GM12878 (cell line): ENCODE measurements at regions not wholly inside any gene's neighbourhood (a gene's known extent, or its start where the extent isn't known, plus 50 kb on each side); places are given as distances from the start of the nearest gene placed in this dataset.
A peak's percentile ranks its signal among the peaks of the same experiment; 100 is the strongest.

Source experiments
- ATAC-seq: fragments of 200-7000 bp; cut with Tn5 transposase; 3 replicates; pipeline ENCODE4 v1.9.1; 2020; ENCODE audit warnings: mild to moderate bottlenecking, moderate library complexity
- BruUV-seq: library from RNA; stranded (reverse); fragments of 400-500 nt; replicated peaks from 2 replicates; lab custom pipeline; 2021; lab: Mats Ljungman, UMichigan
- CTCF ChIA-PET: fragments of 300-600 bp; sonication (Branson Sonifier 250); formaldehyde crosslinking; extraction: SDS; loops from one replicate; lab custom pipeline; 2021; ENCODE audit warnings: inconsistent platforms; lab: Yijun Ruan, JAX
- POLR2A ChIA-PET: fragments of 350-600 bp; formaldehyde crosslinking; extraction: SDS; loops from one replicate; lab custom pipeline; 2021; ENCODE audit warnings: inconsistent platforms; lab: Charles Lee
- RAD21 ChIA-PET: fragments of 300-600 bp; sonication (Branson Sonifier 250); formaldehyde crosslinking; loops from one replicate; lab custom pipeline; 2023; ENCODE audit warnings: antibody characterized with exemption; ENCODE audit not compliant: unreplicated experiment; lab: Charles Lee
- SMC1A ChIA-PET: fragments of 300-600 bp; sonication (Branson Sonifier 250); formaldehyde crosslinking; loops from one replicate; lab custom pipeline; 2023; ENCODE audit not compliant: unreplicated experiment, uncharacterized antibody; lab: Charles Lee
- DNase-seq: peaks from one replicate; pipeline ENCODE4 v3.0.0-alpha.2; 2011; ENCODE audit warnings: low read depth, low spot score
- FAIRE-seq: peaks from 3 replicates; lab custom pipeline; 2011; peaks lifted over from hg19 to GRCh38; lab: Jason Lieb, UNC
- H2AFZ ChIP-seq: 2 replicates; pipeline ENCODE4 v1.6.0; 2011; ENCODE audit warnings: low read depth, low read length, control low read depth; ENCODE audit not compliant: control insufficient read depth
- H3K27ac ChIP-seq: 2 replicates; pipeline ENCODE4 v1.5.1; 2011; ENCODE audit warnings: control low read depth; ENCODE audit not compliant: control insufficient read depth, insufficient read depth
- H3K27me3 ChIP-seq, 2 experiments: replicated peaks in 1 of 2; 2 replicates each; pipeline versions ENCODE4 v1.6.0 to v1.6.1; 2011; ENCODE audit warnings: low read length in 1 of 2; ENCODE audit not compliant: control insufficient read depth in 2 of 2, insufficient read depth in 2 of 2
- H3K36me3 ChIP-seq, 2 experiments: 2 replicates each; pipeline ENCODE4 v1.5.1; 2011; ENCODE audit warnings: low read length in 1 of 2; ENCODE audit not compliant: control insufficient read depth in 2 of 2, insufficient read depth in 2 of 2
- H3K4me1 ChIP-seq: 2 replicates; pipeline ENCODE4 v1.6.1; 2011; ENCODE audit warnings: mild to moderate bottlenecking, low read length, moderate library complexity, mixed read lengths; ENCODE audit not compliant: control insufficient read depth, insufficient read depth
- H3K4me2 ChIP-seq: 2 replicates; pipeline ENCODE4 v1.6.0; 2011; ENCODE audit warnings: control low read depth; ENCODE audit not compliant: control insufficient read depth, insufficient read depth
- H3K4me3 ChIP-seq: fragments of 200-600 bp; sonication (generic); 2 replicates; pipeline ENCODE4 v1.5.1; 2016
- H3K79me2 ChIP-seq: 2 replicates; pipeline ENCODE4 v1.6.0; 2011; ENCODE audit warnings: low read length; ENCODE audit not compliant: control insufficient read depth, insufficient read depth
- H3K9ac ChIP-seq: 2 replicates; pipeline ENCODE4 v1.8.0; 2011; ENCODE audit warnings: low read length, control low read depth, mixed read lengths; ENCODE audit not compliant: control insufficient read depth, insufficient read depth
- H3K9me3 ChIP-seq: replicated peaks from 3 replicates; pipeline ENCODE4 v1.5.1; 2011; ENCODE audit warnings: mild to moderate bottlenecking, low read length; ENCODE audit not compliant: control insufficient read depth, insufficient read depth
- H4K20me1 ChIP-seq: 2 replicates; pipeline ENCODE4 v1.6.0; 2011; ENCODE audit not compliant: control insufficient read depth, insufficient read depth
- ATF2 ChIP-seq: IDR thresholded peaks from 2 replicates; pipeline ENCODE4 v1.6.1; 2012; ENCODE audit warnings: low read length, inconsistent platforms
- CREM ChIP-seq: IDR thresholded peaks from 2 replicates; pipeline ENCODE4 v1.6.1; 2014; ENCODE audit warnings: antibody characterized with exemption, low read depth
- DPF2 ChIP-seq: fragments of 450-650 bp; IDR thresholded peaks from 2 replicates; pipeline ENCODE4 v1.6.1; 2017; ENCODE audit warnings: mild to moderate bottlenecking
- IKZF2 ChIP-seq, 2 experiments: fragments of 450-650 bp; IDR thresholded peaks; 2 replicates each; pipeline ENCODE4 v1.6.1; 2017; ENCODE audit warnings: mild to moderate bottlenecking in 2 of 2, moderate library complexity in 2 of 2
- KAT2A ChIP-seq: conservative IDR thresholded peaks from 2 replicates; pipeline ENCODE4 v1.6.1; 2011; ENCODE audit warnings: low read depth, low read length; ENCODE audit not compliant: control insufficient read depth
- NR2F1 ChIP-seq: fragments of 450-650 bp; conservative IDR thresholded peaks from 2 replicates; pipeline ENCODE4 v1.6.1; 2017; ENCODE audit warnings: mild to moderate bottlenecking
- POLR2A ChIP-seq: IDR thresholded peaks from 2 replicates; pipeline ENCODE4 v1.6.1; 2011; ENCODE audit warnings: low read depth, mild to moderate bottlenecking, low read length
- RELA ChIP-seq: fragments of 450-650 bp; IDR thresholded peaks from 2 replicates; pipeline ENCODE4 v1.8.0; 2014; ENCODE audit warnings: borderline replicate concordance; ENCODE audit not compliant: partially characterized antibody
- RELB ChIP-seq: fragments of 450-650 bp; IDR thresholded peaks from 2 replicates; pipeline ENCODE4 v1.6.1; 2017; ENCODE audit warnings: low read depth, mild to moderate bottlenecking, moderate library complexity
- SIN3A ChIP-seq: IDR thresholded peaks from 2 replicates; pipeline ENCODE4 v1.6.1; 2012; ENCODE audit warnings: low read depth, low read length, improper control_type of control experiment
- SPI1 ChIP-seq: IDR thresholded peaks from 2 replicates; pipeline ENCODE4 v1.6.1; 2011; ENCODE audit warnings: low read depth, mild to moderate bottlenecking, low read length, moderate library complexity, borderline replicate concordance; ENCODE audit not compliant: insufficient read depth
- SUPT20H ChIP-seq: IDR thresholded peaks from 2 replicates; pipeline ENCODE4 v1.6.1; 2011; ENCODE audit warnings: low read depth, mild to moderate bottlenecking, low read length, moderate library complexity, borderline replicate concordance; ENCODE audit not compliant: control insufficient read depth
- TCF7 ChIP-seq: IDR thresholded peaks from 2 replicates; pipeline ENCODE4 v1.6.1; 2014; ENCODE audit warnings: antibody characterized with exemption, borderline replicate concordance
- USF1 ChIP-seq: IDR thresholded peaks from 2 replicates; pipeline ENCODE4 v1.6.1; 2011; ENCODE audit warnings: borderline replicate concordance, low read depth, mild to moderate bottlenecking, moderate library complexity, mixed read lengths, low read length; ENCODE audit not compliant: insufficient read depth; ENCODE audit errors: extremely low read length
- ZNF687 ChIP-seq: fragments of 450-650 bp; IDR thresholded peaks from 2 replicates; pipeline ENCODE4 v1.6.1; 2017; ENCODE audit warnings: mild to moderate bottlenecking, moderate library complexity
- WGBS: methylation state at CpG from one replicate; pipeline ENCODE4 v1.1.6; 2016; ENCODE audit warnings: low lambda C conversion rate; ENCODE audit not compliant: insufficient replicate concordance, insufficient coverage; ENCODE audit errors: missing lambda C conversion rate; 5-methylcytosine and 5-hydroxymethylcytosine counted together
- in situ Hi-C: fragments of 300-500 bp; cut with MboI; formaldehyde crosslinking; loops from 9 replicates; pipeline ENCODE4 v1.14.3; 2018; ENCODE audit warnings: mixed read lengths
- intact Hi-C: fragments of 100-400 bp; cut with micrococcal nuclease; formaldehyde crosslinking; loops from one replicate; pipeline ENCODE4 v1.14.2; 2022; ENCODE audit not compliant: unreplicated experiment

- POLR2A ChIA-PET: interaction anchor here (1.1 kb wide), 1 partner anchor 211 kb away, joined by 3 read pairs; no protein-coding TSS in a partner anchor
- DNase-seq (no peak), FAIRE-seq (no peak), ATAC-seq (peak; percentile 49)
- SMC1A ChIA-PET: interaction anchor here (0.9 to 3.1 kb wide), 6 partner anchors 13 to 166 kb away, joined by 3 to 15 read pairs (median 8); no protein-coding TSS in a partner anchor
- WGBS: 6% methylated on average over 31 of the region's 31 CpGs
- no TSS peak for BruUV-seq
- Histone ChIP-seq H3K27me3 (no peaks in the 10 kb centered on the region), H3K36me3 (no peaks in the 10 kb centered on the region), H3K79me2 (no peaks in the 10 kb centered on the region), H3K9me3 (no peaks in the 10 kb centered on the region), H3K4me1 (peaks cover 33% of the 10 kb centered on the region), H3K4me3 (peak overlapping the region; percentile 51; the same call in 1 of the 2 replicates), H4K20me1 (no peaks in the 10 kb centered on the region), H2AFZ (peak overlapping the region; percentile 65), H3K9ac (peak overlapping the region; percentile 40), H3K27ac (peak overlapping the region; percentile 81), H3K4me2 (peak overlapping the region; percentile 56)
- in situ Hi-C loops: loop anchor here (5.0 kb wide), 1 partner anchor 162 kb away; the partner anchor contains the start of gene TBL1XR1
- intact Hi-C loops: loop anchor here (1.0 to 5.0 kb wide), 5 partner anchors 40 to 307 kb away; no protein-coding TSS in a partner anchor
- RAD21 ChIA-PET: interaction anchor here (1.0 to 2.3 kb wide), 6 partner anchors 19 to 308 kb away, joined by 3 to 23 read pairs (median 4); partner anchors contain the start of gene TBL1XR1
- CTCF ChIA-PET: interaction anchor here (0.7 to 1.3 kb wide), 4 partner anchors 22 to 308 kb away, joined by 3 to 5 read pairs (median 3); no protein-coding TSS in a partner anchor
- TF ChIP-seq ATF2 (no peak), KAT2A (no peak), IKZF2 (IDR thresholded peaks at IDR 0.05) (0 out of 4 replicates have a peak, but pooled peaks of 1 of the 2 experiments have one; percentile 2), ZNF687 (no peak), DPF2 (no peak), USF1 (no peak), SUPT20H (no peak), NR2F1 (no peak), SPI1 (0 out of 2 replicates have a peak, but pooled peaks have one; percentile 2), POLR2A (peak; percentile 42; the same call in 1 of the 2 replicates), RELB (no peak), CREM (peak; percentile 1; the same call in 1 of the 2 replicates), TCF7 (no peak), RELA (no peak), SIN3A (0 out of 2 replicates have a peak, but pooled peaks have one; percentile 36)
Observed at GRCh38 chr3:177358977-177359592, 161.8 kb upstream of the TBL1XR1 start.
